GM12878 (cell line): ENCODE measurements at regions not wholly inside any gene's neighbourhood (a gene's known extent, or its start where the extent isn't known, plus 50 kb on each side); places are given as distances from the start of the nearest gene placed in this dataset.
A peak's percentile ranks its signal among the peaks of the same experiment; 100 is the strongest.

Source experiments
- CHD1 ChIP-seq: IDR thresholded peaks from 2 replicates; pipeline ENCODE4 v1.6.1; 2012; ENCODE audit warnings: low read depth, low read length, improper control_type of control experiment
- FOS ChIP-seq: IDR thresholded peaks from 3 replicates; pipeline ENCODE4 v1.6.1; 2011; ENCODE audit warnings: borderline replicate concordance; ENCODE audit not compliant: insufficient read length; ENCODE audit errors: extremely low read depth
- HDAC2 ChIP-seq: fragments of 200-600 bp; sonication (generic); IDR thresholded peaks from 2 replicates; pipeline ENCODE4 v1.6.1; 2017
- IRF3 ChIP-seq: fragments of 450-650 bp; IDR thresholded peaks from 2 replicates; pipeline ENCODE4 v1.6.1; 2014; ENCODE audit warnings: mild to moderate bottlenecking
- JUNB ChIP-seq: IDR thresholded peaks from 2 replicates; pipeline ENCODE4 v1.6.1; 2016; ENCODE audit warnings: antibody characterized with exemption, mild to moderate bottlenecking
- KDM1A ChIP-seq: fragments of 200-600 bp; sonication (generic); IDR thresholded peaks from 2 replicates; pipeline ENCODE4 v1.6.1; 2016; ENCODE audit warnings: borderline replicate concordance
- MAX ChIP-seq: IDR thresholded peaks from 2 replicates; pipeline ENCODE4 v1.6.1; 2012; ENCODE audit warnings: low read depth, low read length, improper control_type of control experiment
- NBN ChIP-seq: fragments of 450-650 bp; IDR thresholded peaks from 2 replicates; pipeline ENCODE4 v1.6.1; 2016
- PBX3 ChIP-seq: IDR thresholded peaks from 2 replicates; pipeline ENCODE4 v1.6.1; 2011; ENCODE audit warnings: mild to moderate bottlenecking, low read depth, low read length, moderate library complexity; ENCODE audit not compliant: insufficient replicate concordance
- POU2F2 ChIP-seq: IDR thresholded peaks from 3 replicates; pipeline ENCODE4 v1.6.1; 2011; ENCODE audit warnings: low read depth, mild to moderate bottlenecking, low read length, borderline replicate concordance
- RBBP5 ChIP-seq: fragments of 200-600 bp; sonication (generic); conservative IDR thresholded peaks from 2 replicates; pipeline ENCODE4 v1.6.1; 2016
- ZBTB4 ChIP-seq: fragments of 450-650 bp; formaldehyde crosslinking; IDR thresholded peaks from 2 replicates; pipeline ENCODE4 v1.4.0; 2022; ENCODE audit warnings: mild to moderate bottlenecking, moderate library complexity
- ZNF384 ChIP-seq: IDR thresholded peaks from 2 replicates; pipeline ENCODE4 v1.6.1; 2012; ENCODE audit warnings: low read depth, mild to moderate bottlenecking, low read length, improper control_type of control experiment, borderline replicate concordance
- ZNF592 ChIP-seq: fragments of 450-650 bp; IDR thresholded peaks from 2 replicates; pipeline ENCODE4 v1.6.1; 2017; ENCODE audit warnings: mild to moderate bottlenecking, moderate library complexity
- ZNF687 ChIP-seq: fragments of 450-650 bp; IDR thresholded peaks from 2 replicates; pipeline ENCODE4 v1.6.1; 2017; ENCODE audit warnings: mild to moderate bottlenecking, moderate library complexity

GRCh38 chr6:26233649-26234420 lies 131.2 kb upstream of the BTN3A2 start (continued):
- TF ChIP-seq ZNF592 (no peak), NBN (peak; percentile 8; the same call in 1 of the 2 replicates), JUNB (no peak; the same call in 1 of the 2 replicates), MAX (no peak; the same call in 1 of the 2 replicates), HDAC2 (no peak), ZBTB4 (CRISPR knock-in tag) (peak; percentile 95), IRF3 (0 out of 2 replicates have a peak, but pooled peaks have one; percentile 29), ZNF687 (peak; percentile 95), FOS (no peak), POU2F2 (peak; percentile 90), RBBP5 (no peak; the same call in 1 of the 2 replicates), KDM1A (no peak), CHD1 (no peak), ZNF384 (no peak), PBX3 (peak; percentile 87)
